KBM-7 (cell line): ENCODE measurements at regions not wholly inside any gene's neighbourhood (a gene's known extent, or its start where the extent isn't known, plus 50 kb on each side); places are given as distances from the start of the nearest gene placed in this dataset.
A peak's percentile ranks its signal among the peaks of the same experiment; 100 is the strongest.
"Not testable (repeated sequence)": the region's sequence is repeated elsewhere in the genome, so short reads cannot be mapped to it uniquely, and the experiment has no call there.

ENCODE experiments used
- DNase-seq: peaks from one replicate; pipeline ENCODE4 v3.0.0-alpha.2; 2015
- in situ Hi-C: fragments of 300-500 bp; cut with MboI; formaldehyde crosslinking; loops from 2 replicates; pipeline ENCODE4 v1.14.3; 2020; ENCODE audit warnings: low sequenced_read_pairs, low pct_unique_long_range_greater_than_20kb, mixed read lengths

- in situ Hi-C loops: not testable (repeated sequence)
Observed at GRCh38 chr9:67168530-67169157, 176.3 kb upstream of the SPATA31A3 start.

GRCh38 chr9:67166335-67166734 is 174.0 kb upstream of the SPATA31A3 start:
- DNase-seq, in situ Hi-C loops: not testable (repeated sequence)

More at GRCh38 chr9:67168530-67169157, 176.3 kb upstream of the SPATA31A3 start:
- not testable (repeated sequence) for DNase-seq

GRCh38 chr9:67162827-67163226 is 170.5 kb upstream of the SPATA31A3 start:
- DNase-seq, in situ Hi-C loops: not testable (repeated sequence)

GRCh38 chr9:67155218-67155617 is 162.9 kb upstream of the SPATA31A3 start:
- DNase-seq, in situ Hi-C loops: not testable (repeated sequence)

GRCh38 chr9:67153501-67153900 is 161.2 kb upstream of the SPATA31A3 start:
- DNase-seq, in situ Hi-C loops: not testable (repeated sequence)

- in situ Hi-C loops, DNase-seq: not testable (repeated sequence)
Observed at GRCh38 chr9:67142392-67143107, 150.2 kb upstream of the SPATA31A3 start.

- in situ Hi-C loops, DNase-seq: not testable (repeated sequence)
Observed at GRCh38 chr9:67136376-67136775, 144.0 kb upstream of the SPATA31A3 start.

GRCh38 chr9:67133124-67133523 is 140.8 kb upstream of the SPATA31A3 start:
- DNase-seq, in situ Hi-C loops: not testable (repeated sequence)

GRCh38 chr9:67116761-67117160 is 124.4 kb upstream of the SPATA31A3 start:
- DNase-seq, in situ Hi-C loops: not testable (repeated sequence)

GRCh38 chr9:67112148-67112547 is 119.8 kb upstream of the SPATA31A3 start:
- DNase-seq, in situ Hi-C loops: not testable (repeated sequence)

GRCh38 chr9:67111733-67112132 is 119.4 kb upstream of the SPATA31A3 start:
- DNase-seq, in situ Hi-C loops: not testable (repeated sequence)

- in situ Hi-C loops, DNase-seq: not testable (repeated sequence)
Observed at GRCh38 chr9:67109859-67110258, 117.5 kb upstream of the SPATA31A3 start.

- in situ Hi-C loops: not testable (repeated sequence)
Observed at GRCh38 chr9:67106659-67107058, 114.3 kb upstream of the SPATA31A3 start.

GRCh38 chr9:67102506-67103276 is 110.3 kb upstream of the SPATA31A3 start:
- in situ Hi-C loops, DNase-seq: not testable (repeated sequence)

More at GRCh38 chr9:67106659-67107058, 114.3 kb upstream of the SPATA31A3 start:
- not testable (repeated sequence) for DNase-seq

- in situ Hi-C loops, DNase-seq: not testable (repeated sequence)
Observed at GRCh38 chr9:67091104-67091503, 98.8 kb upstream of the SPATA31A3 start.

GRCh38 chr9:67086862-67087261 is 94.5 kb upstream of the SPATA31A3 start:
- in situ Hi-C loops, DNase-seq: not testable (repeated sequence)

- in situ Hi-C loops, DNase-seq: not testable (repeated sequence)
Observed at GRCh38 chr9:67066140-67066539, 73.8 kb upstream of the SPATA31A3 start.

GRCh38 chr9:67058898-67059715 is 66.8 kb upstream of the SPATA31A3 start:
- in situ Hi-C loops: not testable (repeated sequence)
- DNase-seq: peak; percentile 9
